ENCODE measurements at regions not wholly inside any gene's neighbourhood (a gene's known extent, or its start where the extent isn't known, plus 50 kb on each side); places are given as distances from the start of the nearest gene placed in this dataset.

DNA sequence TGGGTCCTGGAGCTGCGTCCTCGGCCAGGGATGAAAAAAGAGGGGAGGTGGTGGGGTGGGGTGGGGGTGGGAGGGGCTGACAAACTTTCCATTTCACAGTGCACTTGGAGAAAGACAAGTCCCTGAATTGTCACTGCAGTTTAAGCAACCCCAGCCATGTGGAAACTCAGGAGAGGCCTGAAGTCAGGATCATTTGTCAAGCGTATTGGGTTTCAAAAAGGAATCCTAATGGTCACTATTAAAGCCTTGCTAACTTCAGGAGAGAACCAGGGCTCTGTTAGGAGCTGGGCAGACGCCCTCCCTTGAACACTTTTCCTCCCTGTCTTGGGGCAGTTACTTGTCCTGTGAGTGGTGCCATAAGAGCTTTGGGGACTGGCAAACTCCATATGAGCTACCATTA lies 159.9 kb downstream of the FNDC1 start:
- TF ChIP-seq, protein P1, sequence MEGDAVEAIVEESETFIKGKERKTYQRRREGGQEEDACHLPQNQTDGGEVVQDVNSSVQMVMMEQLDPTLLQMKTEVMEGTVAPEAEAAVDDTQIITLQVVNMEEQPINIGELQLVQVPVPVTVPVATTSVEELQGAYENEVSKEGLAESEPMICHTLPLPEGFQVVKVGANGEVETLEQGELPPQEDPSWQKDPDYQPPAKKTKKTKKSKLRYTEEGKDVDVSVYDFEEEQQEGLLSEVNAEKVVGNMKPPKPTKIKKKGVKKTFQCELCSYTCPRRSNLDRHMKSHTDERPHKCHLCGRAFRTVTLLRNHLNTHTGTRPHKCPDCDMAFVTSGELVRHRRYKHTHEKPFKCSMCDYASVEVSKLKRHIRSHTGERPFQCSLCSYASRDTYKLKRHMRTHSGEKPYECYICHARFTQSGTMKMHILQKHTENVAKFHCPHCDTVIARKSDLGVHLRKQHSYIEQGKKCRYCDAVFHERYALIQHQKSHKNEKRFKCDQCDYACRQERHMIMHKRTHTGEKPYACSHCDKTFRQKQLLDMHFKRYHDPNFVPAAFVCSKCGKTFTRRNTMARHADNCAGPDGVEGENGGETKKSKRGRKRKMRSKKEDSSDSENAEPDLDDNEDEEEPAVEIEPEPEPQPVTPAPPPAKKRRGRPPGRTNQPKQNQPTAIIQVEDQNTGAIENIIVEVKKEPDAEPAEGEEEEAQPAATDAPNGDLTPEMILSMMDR (IDR thresholded peaks at IDR 0.05; ENCODE audit: poor library complexity, severe bottlenecking): no peak
- Histone ChIP-seq H3K4me3 (ENCODE audit: severe bottlenecking) (no peak overlapping the region), H3K36me3 (ENCODE audit: low read depth) (no peaks in the 10 kb centered on the region), H3K4me1 (ENCODE audit: insufficient read depth, poor library complexity, severe bottlenecking) (no peaks in the 10 kb centered on the region), H3K27ac (ENCODE audit: poor library complexity, severe bottlenecking) (no peak overlapping the region), H3K9me3 (ENCODE audit: severe bottlenecking) (peaks cover 3% of the 10 kb centered on the region), H3K27me3 (ENCODE audit: insufficient read depth, poor library complexity, severe bottlenecking) (no peaks in the 10 kb centered on the region)
- DNase-seq (ENCODE audit: low spot score) (no peak), ATAC-seq (ENCODE audit: low read depth) (no peak)

DNA sequence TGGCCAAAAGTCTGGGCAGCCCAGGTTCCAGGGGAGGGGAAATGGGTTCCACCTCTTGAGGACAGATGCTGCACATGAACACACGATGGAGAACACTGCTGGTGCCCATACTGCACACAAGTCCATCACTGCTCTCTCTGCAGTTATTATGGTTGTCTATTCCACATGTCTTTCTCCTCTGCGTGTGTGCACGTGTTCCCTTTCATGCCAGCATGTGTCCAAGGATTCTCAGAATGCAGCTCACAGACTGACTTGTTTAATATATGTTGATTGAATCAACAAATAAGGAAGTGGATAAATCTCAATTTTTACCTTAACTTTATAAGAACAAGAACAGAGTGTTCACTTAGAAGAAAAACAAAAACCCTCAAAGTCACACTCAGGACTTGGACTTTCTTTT lies 158.9 kb downstream of the FNDC1 start:
- H3K9me3 ChIP-seq (ENCODE audit: severe bottlenecking): no peaks in the 10 kb centered on the region
- TF ChIP-seq, protein P1 (IDR thresholded peaks at IDR 0.05; ENCODE audit: poor library complexity, severe bottlenecking): no peak
- H3K4me1 ChIP-seq (ENCODE audit: insufficient read depth, poor library complexity, severe bottlenecking): no peaks in the 10 kb centered on the region
- DNase-seq (ENCODE audit: low spot score): no peak
- ATAC-seq (ENCODE audit: low read depth): no peak
- H3K27me3 ChIP-seq (ENCODE audit: insufficient read depth, poor library complexity, severe bottlenecking): no peaks in the 10 kb centered on the region
- no peak overlapping the region for H3K4me3 ChIP-seq (ENCODE audit: severe bottlenecking)
- no peak overlapping the region for H3K27ac ChIP-seq (ENCODE audit: poor library complexity, severe bottlenecking)
- no peaks in the 10 kb centered on the region for H3K36me3 ChIP-seq (ENCODE audit: low read depth)

DNA sequence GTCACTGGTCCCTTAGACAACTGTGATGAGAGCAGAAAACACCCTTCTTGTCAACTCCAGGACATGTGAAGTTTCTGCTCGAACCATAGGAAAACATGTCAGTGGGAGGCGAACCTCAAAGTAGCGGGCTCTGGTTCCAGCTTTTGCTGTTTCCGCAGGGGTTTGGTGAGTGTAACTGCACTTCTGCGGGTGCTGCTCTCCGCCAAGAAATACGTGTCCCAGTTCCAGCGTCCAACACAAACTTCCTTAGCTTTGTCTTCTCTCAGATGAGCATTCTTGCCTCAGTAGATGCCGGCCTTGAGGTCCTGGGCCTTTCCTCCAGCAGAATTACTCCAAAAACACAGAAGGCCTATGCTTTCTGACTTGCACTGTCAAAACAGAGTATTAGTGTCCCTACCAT lies 156.3 kb downstream of the FNDC1 start:
- DNase-seq (ENCODE audit: low spot score): no peak
- TF ChIP-seq, protein P1 (IDR thresholded peaks at IDR 0.05; ENCODE audit: poor library complexity, severe bottlenecking): no peak
- Histone ChIP-seq H3K27ac (ENCODE audit: poor library complexity, severe bottlenecking) (no peak overlapping the region), H3K36me3 (ENCODE audit: low read depth) (no peaks in the 10 kb centered on the region), H3K9me3 (ENCODE audit: severe bottlenecking) (no peaks in the 10 kb centered on the region), H3K4me1 (ENCODE audit: insufficient read depth, poor library complexity, severe bottlenecking) (no peaks in the 10 kb centered on the region), H3K4me3 (ENCODE audit: severe bottlenecking) (no peak overlapping the region), H3K27me3 (ENCODE audit: insufficient read depth, poor library complexity, severe bottlenecking) (peaks cover 5% of the 10 kb centered on the region)
- no peak for ATAC-seq (ENCODE audit: low read depth)

DNA sequence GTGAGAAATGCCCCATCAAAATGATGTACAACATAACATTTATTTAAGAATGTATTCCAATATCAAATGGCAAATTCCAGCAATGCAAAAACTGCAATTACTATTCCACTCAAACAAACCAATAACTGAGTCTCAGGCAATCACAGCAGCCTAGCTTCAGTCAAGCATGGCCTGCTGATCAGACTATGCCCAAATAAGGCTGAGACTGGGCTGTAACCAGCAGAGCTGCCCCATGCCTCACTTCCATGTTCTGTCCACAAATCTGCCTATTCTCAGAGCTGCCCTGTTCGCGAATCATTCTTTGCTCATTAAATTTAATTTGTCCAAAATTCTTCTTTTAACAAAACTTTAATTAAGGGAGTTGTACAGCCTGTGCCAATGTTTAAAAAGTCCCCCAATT lies 155.4 kb downstream of the FNDC1 start:
- ATAC-seq (ENCODE audit: low read depth): no peak
- no peak overlapping the region for H3K4me3 ChIP-seq (ENCODE audit: severe bottlenecking)
- TF ChIP-seq, protein P1 (IDR thresholded peaks at IDR 0.05; ENCODE audit: poor library complexity, severe bottlenecking): no peak
- H3K4me1 ChIP-seq (ENCODE audit: insufficient read depth, poor library complexity, severe bottlenecking): no peaks in the 10 kb centered on the region
- H3K9me3 ChIP-seq (ENCODE audit: severe bottlenecking): no peaks in the 10 kb centered on the region
- H3K27me3 ChIP-seq (ENCODE audit: insufficient read depth, poor library complexity, severe bottlenecking): peaks cover 9% of the 10 kb centered on the region
- no peak overlapping the region for H3K27ac ChIP-seq (ENCODE audit: poor library complexity, severe bottlenecking)
- no peak for DNase-seq (ENCODE audit: low spot score)
- no peaks in the 10 kb centered on the region for H3K36me3 ChIP-seq (ENCODE audit: low read depth)
